ENCODE measurements at regions not wholly inside any gene's neighbourhood (a gene's known extent, or its start where the extent isn't known, plus 50 kb on each side); places are given as distances from the start of the nearest gene placed in this dataset.
"Not testable (repeated sequence)": the region's sequence is repeated elsewhere in the genome, so short reads cannot be mapped to it uniquely, and the experiment has no call there.

GRCh38 chr4:57985161-57985560 is 875.0 kb upstream of the IGFBP7 start:
- intact Hi-C loops (cut with micrococcal nuclease), result no loop called here
- DNase-seq, result no peak
- no peak for ATAC-seq

- intact Hi-C loops (cut with micrococcal nuclease), result no loop called here
These were observed 870.9 kb upstream of the IGFBP7 start for GRCh38 chr4:57981123-57981522.

GRCh38 chr4:57974821-57975220 is 864.6 kb upstream of the IGFBP7 start:
- ATAC-seq (no peak), DNase-seq (no peak)
- intact Hi-C loops (cut with micrococcal nuclease), result no loop called here

More at GRCh38 chr4:57981123-57981522, 870.9 kb upstream of the IGFBP7 start:
- ATAC-seq, result no peak
- no peak for DNase-seq

GRCh38 chr4:57973819-57974218 is 863.6 kb upstream of the IGFBP7 start:
- DNase-seq (no peak), ATAC-seq (no peak)
- intact Hi-C loops (cut with micrococcal nuclease), result no loop called here

GRCh38 chr4:57971261-57971660 is 861.1 kb upstream of the IGFBP7 start:
- DNase-seq (no peak), ATAC-seq (no peak)
- intact Hi-C loops (cut with micrococcal nuclease), result no loop called here

- no peak for DNase-seq
- intact Hi-C loops (cut with micrococcal nuclease), result no loop called here
- ATAC-seq, result no peak
These were observed 857.0 kb upstream of the IGFBP7 start for GRCh38 chr4:57966987-57967760.

GRCh38 chr4:57965431-57965830 is 855.2 kb upstream of the IGFBP7 start:
- intact Hi-C loops (cut with micrococcal nuclease); ATAC-seq; DNase-seq: not testable (repeated sequence)

- intact Hi-C loops (cut with micrococcal nuclease), result no loop called here
- ATAC-seq (no peak), DNase-seq (no peak)
These were observed 835.1 kb upstream of the IGFBP7 start for GRCh38 chr4:57945298-57945697.

GRCh38 chr4:57943682-57944081 is 833.5 kb upstream of the IGFBP7 start:
- intact Hi-C loops (cut with micrococcal nuclease), result no loop called here
- no peak for ATAC-seq
- no peak for DNase-seq

GRCh38 chr4:57937326-57937725 is 827.1 kb upstream of the IGFBP7 start:
- intact Hi-C loops (cut with micrococcal nuclease); DNase-seq: not testable (repeated sequence)

GRCh38 chr4:57926311-57926710 is 816.1 kb upstream of the IGFBP7 start:
- ATAC-seq (no peak), DNase-seq (no peak)
- intact Hi-C loops (cut with micrococcal nuclease), result no loop called here

More at GRCh38 chr4:57937326-57937725, 827.1 kb upstream of the IGFBP7 start:
- ATAC-seq, result not testable (repeated sequence)

- no peak for DNase-seq
- intact Hi-C loops (cut with micrococcal nuclease), result no loop called here
- no peak for ATAC-seq
These were observed 814.8 kb upstream of the IGFBP7 start for GRCh38 chr4:57924951-57925350.

- no peak for DNase-seq
- intact Hi-C loops (cut with micrococcal nuclease), result no loop called here
- ATAC-seq, result no peak
These were observed 806.3 kb upstream of the IGFBP7 start for GRCh38 chr4:57916479-57916878.

GRCh38 chr4:57911203-57911602 is 801.0 kb upstream of the IGFBP7 start:
- DNase-seq, result no peak
- intact Hi-C loops (cut with micrococcal nuclease), result no loop called here
- ATAC-seq, result no peak

GRCh38 chr4:57910151-57910550 is 800.0 kb upstream of the IGFBP7 start:
- intact Hi-C loops (cut with micrococcal nuclease), result no loop called here
- DNase-seq (no peak), ATAC-seq (no peak)

GRCh38 chr4:57905965-57906364 is 795.8 kb upstream of the IGFBP7 start:
- ATAC-seq, result no peak
- DNase-seq, result no peak
- intact Hi-C loops (cut with micrococcal nuclease), result no loop called here

GRCh38 chr4:57877047-57877458 is 766.9 kb upstream of the IGFBP7 start:
- no peak for DNase-seq
- peak; percentile 95 for ATAC-seq
- intact Hi-C loops (cut with micrococcal nuclease), result no loop called here

GRCh38 chr4:57875829-57876392 is 765.7 kb upstream of the IGFBP7 start:
- ATAC-seq, result peak; percentile 56
- intact Hi-C loops (cut with micrococcal nuclease), result no loop called here

GRCh38 chr4:57866468-57867171 is 756.4 kb upstream of the IGFBP7 start:
- DNase-seq (no peak), ATAC-seq (peak; percentile 63)
- intact Hi-C loops (cut with micrococcal nuclease), result no loop called here

More at GRCh38 chr4:57875829-57876392, 765.7 kb upstream of the IGFBP7 start:
- no peak for DNase-seq

- DNase-seq (no peak), ATAC-seq (no peak)
- intact Hi-C loops (cut with micrococcal nuclease), result no loop called here
These were observed 755.1 kb upstream of the IGFBP7 start for GRCh38 chr4:57865264-57865663.

Data from left ventricle myocardium superior (tissue), 1 donor.